Activated CD8-positive, alpha-beta memory T cell treated with anti-CD3 and anti-CD28 coated beads, Interleukin-2, amount 10 ng/mL, durations not matched to agents 7 days and 5 days (primary cell): ENCODE measurements at regions not wholly inside any gene's neighbourhood (a gene's known extent, or its start where the extent isn't known, plus 50 kb on each side); places are given as distances from the start of the nearest gene placed in this dataset.
A peak's percentile ranks its signal among the peaks of the same experiment; 100 is the strongest.
"Not testable (repeated sequence)": the region's sequence is repeated elsewhere in the genome, so short reads cannot be mapped to it uniquely, and the experiment has no call there.

Experiments
- ATAC-seq: fragments of 150-1000 bp; cut with Tn5 transposase; one replicate; pipeline ENCODE4 v1.10.0; 2021; ENCODE audit warnings: moderate library complexity
- CTCF ChIA-PET: fragments of 350-600 bp; sonication (Branson Sonifier 250); formaldehyde crosslinking; loops from one replicate; lab custom pipeline; 2021; ENCODE audit warnings: antibody characterized with exemption; lab: Charles Lee
- DNase-seq: peaks from one replicate; pipeline ENCODE4 v3.0.0-alpha.2; 2020
- H3K27ac Mint-ChIP-seq: one replicate; pipeline ENCODE4 v1.8.0; 2021; ENCODE audit warnings: mild to moderate bottlenecking, mixed read lengths
- H3K27me3 Mint-ChIP-seq: one replicate; pipeline ENCODE4 v1.8.0; 2021; ENCODE audit warnings: mixed read lengths
- H3K36me3 Mint-ChIP-seq: one replicate; pipeline ENCODE4 v1.8.0; 2021; ENCODE audit warnings: mild to moderate bottlenecking, mixed read lengths
- H3K4me1 Mint-ChIP-seq: one replicate; pipeline ENCODE4 v1.8.0; 2021; ENCODE audit warnings: mixed read lengths
- H3K4me3 Mint-ChIP-seq: one replicate; pipeline ENCODE4 v1.8.0; 2021; ENCODE audit warnings: mild to moderate bottlenecking, moderate library complexity, mixed read lengths
- H3K9me3 Mint-ChIP-seq: one replicate; pipeline ENCODE4 v1.8.0; 2022; ENCODE audit warnings: low read depth, mixed read lengths

GRCh38 chr1:185435696-185436379 lies 118.8 kb upstream of the IVNS1ABP start:
- Mint-ChIP-seq H3K27ac (no peak overlapping the region), H3K9me3 (peaks cover 5% of the 10 kb centered on the region), H3K4me3 (no peak overlapping the region), H3K27me3 (no peaks in the 10 kb centered on the region), H3K4me1 (peaks cover 29% of the 10 kb centered on the region), H3K36me3 (peaks cover 30% of the 10 kb centered on the region)
- CTCF ChIA-PET, result interaction anchor here (1.2 to 2.0 kb wide), 3 partner anchors 9 to 129 kb away, joined by 3 to 9 read pairs (median 3); partner anchors contain the start of gene IVNS1ABP
- ATAC-seq, result no peak
- DNase-seq, result no peak

GRCh38 chr1:185434721-185435120 lies 117.7 kb upstream of the IVNS1ABP start:
- peaks cover 27% of the 10 kb centered on the region for H3K4me1 Mint-ChIP-seq
- DNase-seq, result no peak
- H3K9me3 Mint-ChIP-seq, result peaks cover 8% of the 10 kb centered on the region
- CTCF ChIA-PET, result no interaction called here
- H3K4me3 Mint-ChIP-seq, result no peak overlapping the region
- H3K36me3 Mint-ChIP-seq, result peaks cover 36% of the 10 kb centered on the region
- H3K27me3 Mint-ChIP-seq, result no peaks in the 10 kb centered on the region
- H3K27ac Mint-ChIP-seq, result no peak overlapping the region
- ATAC-seq, result no peak

- CTCF ChIA-PET, result no interaction called here
- peaks cover 10% of the 10 kb centered on the region for H3K9me3 Mint-ChIP-seq
- H3K27ac Mint-ChIP-seq, result no peak overlapping the region
- H3K36me3 Mint-ChIP-seq, result peaks cover 45% of the 10 kb centered on the region
- no peak overlapping the region for H3K4me3 Mint-ChIP-seq
- peaks cover 28% of the 10 kb centered on the region for H3K4me1 Mint-ChIP-seq
- ATAC-seq (no peak), DNase-seq (no peak)
- H3K27me3 Mint-ChIP-seq, result no peaks in the 10 kb centered on the region
Observed at GRCh38 chr1:185433667-185434066, 116.6 kb upstream of the IVNS1ABP start.

DNA sequence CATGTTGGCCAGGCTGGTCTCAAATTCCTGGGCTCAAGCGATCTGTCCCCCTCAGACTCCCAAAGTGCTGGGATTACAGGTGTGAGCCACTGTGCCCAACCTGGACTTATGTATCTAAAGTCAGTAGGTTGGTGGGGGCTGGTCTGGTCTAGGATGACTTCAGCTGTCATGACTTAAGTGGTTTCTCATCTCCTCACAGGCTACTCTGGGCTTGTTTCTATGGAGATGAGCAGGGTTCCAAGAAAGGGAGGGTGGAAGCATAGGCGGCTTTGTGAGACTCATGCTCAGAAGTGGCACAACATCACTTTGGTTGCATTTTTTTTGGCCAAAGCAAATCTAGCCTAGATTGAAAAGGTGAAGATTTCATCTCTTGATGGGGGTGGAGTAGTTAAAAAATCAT lies 115.9 kb upstream of the IVNS1ABP start:
- Mint-ChIP-seq H3K4me1 (peaks cover 28% of the 10 kb centered on the region), H3K9me3 (peaks cover 10% of the 10 kb centered on the region), H3K36me3 (peaks cover 45% of the 10 kb centered on the region), H3K4me3 (no peak overlapping the region), H3K27ac (peak overlapping the region; percentile 72), H3K27me3 (no peaks in the 10 kb centered on the region)
- ATAC-seq (peak; percentile 84), DNase-seq (peak; percentile 52)
- CTCF ChIA-PET, result no interaction called here

DNA sequence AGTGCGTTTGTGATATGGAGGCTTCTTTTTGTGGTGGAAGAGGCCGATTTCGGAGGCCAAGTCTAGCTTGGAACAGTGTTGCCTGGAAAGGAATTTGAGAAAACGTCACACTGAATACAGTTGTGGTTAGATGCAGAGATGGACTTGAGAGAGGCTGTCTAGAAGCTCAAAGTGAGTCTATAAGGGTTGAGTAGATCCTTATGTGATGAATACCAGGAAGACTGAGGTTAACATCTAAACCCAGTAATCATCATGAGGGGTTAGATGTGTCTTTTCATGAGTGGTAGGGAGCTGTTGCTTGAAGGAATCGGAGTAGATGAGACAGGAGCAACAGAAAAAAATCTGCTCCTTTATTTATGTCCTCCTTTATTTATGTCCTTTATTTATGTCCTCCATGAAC lies 114.6 kb upstream of the IVNS1ABP start:
- Mint-ChIP-seq H3K9me3 (peaks cover 10% of the 10 kb centered on the region), H3K4me1 (peaks cover 40% of the 10 kb centered on the region), H3K36me3 (peaks cover 43% of the 10 kb centered on the region), H3K4me3 (no peak overlapping the region), H3K27me3 (no peaks in the 10 kb centered on the region), H3K27ac (no peak overlapping the region)
- no peak for ATAC-seq
- DNase-seq, result no peak
- CTCF ChIA-PET, result interaction anchor here (1.1 to 1.3 kb wide), 2 partner anchors 10 to 128 kb away, joined by 3 to 4 read pairs; no protein-coding TSS in a partner anchor

DNA sequence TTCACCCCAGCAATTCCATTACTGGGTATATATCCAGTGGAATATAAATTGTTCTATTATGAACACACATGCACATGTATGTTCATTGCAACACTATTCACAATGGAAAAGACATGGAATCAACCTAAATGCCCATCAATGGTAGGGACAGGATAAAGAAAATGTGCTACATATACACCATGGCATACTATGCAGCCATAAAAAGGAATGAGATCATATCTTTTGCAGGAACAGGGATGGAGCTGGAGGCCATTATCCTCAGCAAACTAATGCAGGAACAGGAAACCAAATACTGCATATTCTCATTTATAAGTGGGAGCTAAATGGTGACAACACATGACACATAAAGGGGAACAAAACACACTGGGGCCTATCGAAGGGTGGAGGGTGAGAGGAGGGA lies 112.6 kb upstream of the IVNS1ABP start:
- H3K27ac Mint-ChIP-seq, H3K27me3 Mint-ChIP-seq, H3K9me3 Mint-ChIP-seq, CTCF ChIA-PET, H3K4me3 Mint-ChIP-seq, DNase-seq, ATAC-seq: not testable (repeated sequence)
- H3K4me1 Mint-ChIP-seq, result peaks cover 53% of the 10 kb centered on the region
- peaks cover 46% of the 10 kb centered on the region for H3K36me3 Mint-ChIP-seq

- Mint-ChIP-seq H3K9me3 (peaks cover 10% of the 10 kb centered on the region), H3K4me3 (no peak overlapping the region), H3K27me3 (no peaks in the 10 kb centered on the region), H3K27ac (no peak overlapping the region), H3K4me1 (peaks cover 59% of the 10 kb centered on the region), H3K36me3 (peaks cover 55% of the 10 kb centered on the region)
- CTCF ChIA-PET, result interaction anchor here (1.9 kb wide), 1 partner anchor 132 kb away, joined by 6 read pairs; no protein-coding TSS in a partner anchor
- ATAC-seq (no peak), DNase-seq (no peak)
Observed at GRCh38 chr1:185427776-185428175, 110.7 kb upstream of the IVNS1ABP start.

DNA sequence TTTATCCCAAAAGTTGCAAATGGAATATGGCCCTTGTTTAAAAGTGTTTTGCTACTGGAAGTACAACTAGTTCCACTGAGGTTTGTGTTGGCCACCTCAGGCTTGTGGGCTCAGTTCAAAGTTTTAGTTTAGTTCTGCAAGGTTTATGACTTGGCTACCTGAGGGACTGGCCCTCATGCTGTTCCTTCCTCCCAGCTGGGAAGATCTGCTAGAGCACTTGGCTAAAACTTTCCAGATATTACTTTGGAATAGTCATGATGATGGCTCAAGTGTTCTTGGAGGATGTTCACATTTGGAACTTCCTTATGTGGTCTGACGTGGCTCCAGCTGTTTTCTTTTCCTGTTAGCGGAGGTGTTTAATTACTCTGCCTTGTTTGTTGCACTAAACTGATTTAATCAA lies 110.2 kb upstream of the IVNS1ABP start:
- Mint-ChIP-seq H3K36me3 (peaks cover 54% of the 10 kb centered on the region), H3K4me1 (peaks cover 57% of the 10 kb centered on the region), H3K9me3 (peaks cover 10% of the 10 kb centered on the region), H3K4me3 (no peak overlapping the region), H3K27ac (no peak overlapping the region), H3K27me3 (no peaks in the 10 kb centered on the region)
- no peak for DNase-seq
- CTCF ChIA-PET, result interaction anchor here (0.9 to 1.9 kb wide), 5 partner anchors 9 to 133 kb away, joined by 3 to 9 read pairs (median 5); no protein-coding TSS in a partner anchor
- no peak for ATAC-seq

DNA sequence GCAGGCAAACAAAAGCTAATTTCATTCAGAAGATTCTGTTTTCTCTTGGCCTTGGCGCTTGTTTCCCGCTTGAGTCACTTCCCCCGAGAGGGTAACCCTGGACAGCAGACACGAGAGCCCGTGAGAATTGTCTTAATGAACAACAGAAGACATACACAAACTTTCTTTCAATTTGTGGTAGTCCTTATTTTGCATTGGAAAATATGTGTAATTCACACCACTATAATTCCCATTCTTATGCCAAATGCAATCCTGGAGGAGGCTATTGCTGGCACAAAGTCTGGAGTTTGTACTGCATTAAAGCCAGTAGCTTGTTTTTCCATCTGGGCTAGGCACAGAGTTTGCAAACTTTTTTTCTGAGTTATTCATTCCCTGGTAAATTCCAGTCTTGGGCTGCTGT lies 109.8 kb upstream of the IVNS1ABP start:
- Mint-ChIP-seq H3K4me1 (peaks cover 60% of the 10 kb centered on the region), H3K27me3 (no peaks in the 10 kb centered on the region), H3K36me3 (peaks cover 57% of the 10 kb centered on the region), H3K9me3 (peaks cover 10% of the 10 kb centered on the region), H3K27ac (no peak overlapping the region), H3K4me3 (no peak overlapping the region)
- ATAC-seq, result no peak
- DNase-seq, result no peak
- CTCF ChIA-PET, result interaction anchor here (0.9 to 1.9 kb wide), 5 partner anchors 9 to 133 kb away, joined by 3 to 9 read pairs (median 5); no protein-coding TSS in a partner anchor

DNA sequence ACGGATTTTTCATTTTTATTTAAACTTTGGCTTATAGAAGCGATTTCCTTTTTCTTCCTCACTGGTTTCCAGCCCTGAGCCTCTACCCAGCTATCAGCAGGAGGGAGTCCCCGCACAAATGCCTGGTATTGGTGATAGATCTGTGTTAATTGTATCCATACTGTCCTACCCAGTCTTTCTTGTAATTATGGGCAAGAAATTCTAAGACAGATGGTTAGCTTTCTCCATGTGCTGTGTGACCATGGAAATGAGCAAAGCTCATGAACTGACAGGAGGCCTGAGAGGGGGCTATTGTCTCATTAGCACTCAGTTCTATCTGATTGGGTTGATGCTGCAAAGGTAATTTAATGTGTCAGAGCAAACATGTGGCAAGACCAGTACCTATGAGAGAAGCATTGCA lies 108.1 kb upstream of the IVNS1ABP start:
- no peak for ATAC-seq
- no peak for DNase-seq
- CTCF ChIA-PET, result interaction anchor here (0.8 to 1.4 kb wide), 3 partner anchors 108 to 170 kb away, joined by 3 to 4 read pairs (median 3); partner anchors contain the start of gene IVNS1ABP
- H3K4me3 Mint-ChIP-seq, result no peak overlapping the region
- H3K36me3 Mint-ChIP-seq, result peaks cover 44% of the 10 kb centered on the region
- peaks cover 4% of the 10 kb centered on the region for H3K9me3 Mint-ChIP-seq
- H3K27ac Mint-ChIP-seq, result peak overlapping the region; percentile 58
- no peaks in the 10 kb centered on the region for H3K27me3 Mint-ChIP-seq
- peaks cover 71% of the 10 kb centered on the region for H3K4me1 Mint-ChIP-seq

- DNase-seq, result no peak
- peak; percentile 6 for ATAC-seq
- CTCF ChIA-PET, result interaction anchor here (0.9 to 2.0 kb wide), 4 partner anchors 10 to 138 kb away, joined by 4 to 13 read pairs (median 4); no protein-coding TSS in a partner anchor
- Mint-ChIP-seq H3K4me1 (peaks cover 78% of the 10 kb centered on the region), H3K9me3 (no peaks in the 10 kb centered on the region), H3K27me3 (no peaks in the 10 kb centered on the region), H3K4me3 (peak overlapping the region; percentile 56), H3K36me3 (peaks cover 47% of the 10 kb centered on the region), H3K27ac (peak overlapping the region; percentile 96)
Observed at GRCh38 chr1:185421485-185422107, 104.6 kb upstream of the IVNS1ABP start.

- peak overlapping the region; percentile 96 for H3K27ac Mint-ChIP-seq
- DNase-seq (peak; percentile 81), ATAC-seq (peak; percentile 88)
- CTCF ChIA-PET, result interaction anchor here (0.9 to 2.0 kb wide), 6 partner anchors 11 to 139 kb away, joined by 4 to 13 read pairs (median 4); no protein-coding TSS in a partner anchor
- H3K36me3 Mint-ChIP-seq, result peaks cover 40% of the 10 kb centered on the region
- H3K4me1 Mint-ChIP-seq, result peaks cover 73% of the 10 kb centered on the region
- H3K27me3 Mint-ChIP-seq, result no peaks in the 10 kb centered on the region
- H3K4me3 Mint-ChIP-seq, result peak overlapping the region; percentile 56
- no peaks in the 10 kb centered on the region for H3K9me3 Mint-ChIP-seq
Observed at GRCh38 chr1:185420588-185421081, 103.6 kb upstream of the IVNS1ABP start.

DNA sequence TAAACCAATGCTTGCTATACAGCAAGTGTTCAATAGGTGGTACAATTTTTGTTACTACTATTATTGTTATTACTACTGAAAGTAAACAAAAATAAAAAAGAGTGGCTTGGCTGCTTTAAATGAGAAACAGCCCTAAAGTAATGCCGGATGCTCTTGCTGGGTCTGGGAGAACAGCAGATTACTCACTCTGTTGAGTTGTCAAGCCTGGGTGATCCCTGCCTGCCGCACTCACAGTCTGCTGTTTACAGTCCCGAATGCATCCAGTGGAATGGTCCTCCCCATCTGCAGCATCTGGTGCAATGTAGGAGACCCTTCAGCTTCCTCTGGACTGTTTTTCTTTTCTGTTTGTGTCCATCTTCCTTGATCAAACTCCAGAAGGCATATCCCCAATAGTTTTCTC lies 102.7 kb upstream of the IVNS1ABP start:
- Mint-ChIP-seq H3K4me3 (no peak overlapping the region), H3K36me3 (peaks cover 36% of the 10 kb centered on the region), H3K9me3 (no peaks in the 10 kb centered on the region), H3K4me1 (peaks cover 66% of the 10 kb centered on the region), H3K27ac (peak overlapping the region; percentile 96), H3K27me3 (no peaks in the 10 kb centered on the region)
- no peak for ATAC-seq
- CTCF ChIA-PET, result interaction anchor here (1.1 to 2.9 kb wide), 7 partner anchors 20 to 250 kb away, joined by 3 to 13 read pairs (median 4); no protein-coding TSS in a partner anchor
- no peak for DNase-seq
